HAP-1 (cell line): ENCODE measurements at regions not wholly inside any gene's neighbourhood (a gene's known extent, or its start where the extent isn't known, plus 50 kb on each side); places are given as distances from the start of the nearest gene placed in this dataset.

Experiments used
- DNase-seq, 2 experiments: peaks; one replicate each; pipeline ENCODE4 v3.0.0-alpha.2; 2016 to 2020; ENCODE audit warnings: low spot score in 2 of 2
- H3K27me3 ChIP-seq: fragments of 250-450 bp; sonication (Bioruptor Pico); 2 replicates; pipeline ENCODE4 v1.5.1; 2020; ENCODE audit warnings: low read depth, mild to moderate bottlenecking, moderate library complexity
- H3K36me3 ChIP-seq: fragments of 250-450 bp; sonication (Bioruptor Pico); replicated peaks from 2 replicates; pipeline ENCODE4 v1.5.1; 2020; ENCODE audit warnings: mild to moderate bottlenecking
- H3K4me1 ChIP-seq: fragments of 250-450 bp; sonication (Bioruptor Pico); 2 replicates; pipeline ENCODE4 v1.5.1; 2020; ENCODE audit warnings: mild to moderate bottlenecking
- H3K4me3 ChIP-seq: fragments of 250-450 bp; sonication (Bioruptor Pico); 2 replicates; pipeline ENCODE4 v1.5.1; 2020; ENCODE audit warnings: mild to moderate bottlenecking, moderate library complexity
- H3K9me3 ChIP-seq: fragments of 250-450 bp; sonication (Bioruptor Pico); 2 replicates; pipeline ENCODE4 v1.5.1; 2020; ENCODE audit warnings: mild to moderate bottlenecking, moderate library complexity
- in situ Hi-C: fragments of 300-500 bp; cut with MboI; formaldehyde crosslinking; loops from 3 replicates; pipeline ENCODE4 v1.14.3; 2020; ENCODE audit warnings: low sequenced_read_pairs, inconsistent platforms, mixed read lengths

DNA sequence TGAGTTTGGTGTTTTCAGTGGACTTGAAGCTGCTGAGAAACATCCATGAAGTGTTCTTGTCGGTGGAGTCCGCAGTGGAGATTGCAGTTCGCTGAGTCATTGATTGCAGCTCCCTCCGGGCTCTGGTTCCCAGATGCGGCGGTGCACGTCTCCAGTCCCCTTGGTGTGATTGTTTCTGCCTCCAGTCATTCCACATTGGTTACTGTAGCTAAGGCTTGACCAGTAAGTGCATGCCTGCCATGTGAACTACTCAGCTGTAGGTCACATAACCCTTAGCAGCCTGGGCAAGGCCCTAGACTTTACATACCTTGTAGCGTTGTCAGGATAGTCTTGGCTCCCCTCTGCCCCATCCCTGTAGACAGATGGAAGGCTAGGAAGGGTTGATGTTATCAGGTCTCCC lies 53.8 kb upstream of the CLCN4 start:
- no peaks in the 10 kb centered on the region for H3K9me3 ChIP-seq
- H3K36me3 ChIP-seq: no peaks in the 10 kb centered on the region
- in situ Hi-C loops: loop anchor here (25.0 kb wide), 2 partner anchors 216 to 391 kb away; no protein-coding TSS in a partner anchor

DNA sequence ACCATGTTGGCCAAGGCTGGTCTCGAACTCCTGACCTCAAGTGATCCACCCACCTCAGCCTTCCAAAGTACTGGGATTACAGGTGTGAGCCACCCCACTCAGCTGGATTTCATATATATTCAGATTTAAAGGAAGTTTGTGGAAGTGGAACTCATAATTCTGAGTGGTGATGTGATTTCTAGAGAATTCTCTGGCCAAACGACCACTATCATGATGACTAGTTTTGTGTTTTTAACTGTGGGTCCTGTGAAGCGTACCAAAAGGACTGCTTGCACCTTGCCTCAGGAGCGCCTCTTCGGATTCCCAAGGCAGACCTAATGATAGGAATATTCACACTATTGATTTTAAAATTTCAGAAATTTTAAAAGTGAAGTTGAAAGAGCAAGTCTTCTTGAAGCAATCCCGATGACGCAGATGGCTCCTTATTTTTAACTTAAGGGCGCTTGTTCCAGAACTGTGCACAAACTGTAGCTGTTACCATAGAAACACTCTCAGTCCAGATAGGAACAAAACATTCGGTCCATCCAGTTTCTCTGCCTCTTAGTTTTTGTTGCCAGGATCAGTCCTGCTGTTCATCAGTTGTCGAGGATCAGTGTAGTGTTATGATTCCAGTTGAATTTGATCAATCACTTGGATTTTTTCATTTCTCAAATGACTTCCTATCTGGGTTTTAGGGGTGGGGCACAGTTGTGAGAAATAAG lies 51.7 kb upstream of the CLCN4 start:
- no peak for DNase-seq
- no peaks in the 10 kb centered on the region for H3K9me3 ChIP-seq
- H3K36me3 ChIP-seq: no peaks in the 10 kb centered on the region
- H3K4me1 ChIP-seq: no peaks in the 10 kb centered on the region
- in situ Hi-C loops: loop anchor here (25.0 kb wide), 2 partner anchors 218 to 393 kb away; no protein-coding TSS in a partner anchor
- H3K4me3 ChIP-seq: no peak overlapping the region
- H3K27me3 ChIP-seq: no peaks in the 10 kb centered on the region

More for the DNA sequence above, 53.8 kb upstream of the CLCN4 start:
- Histone ChIP-seq H3K4me3 (no peak overlapping the region), H3K4me1 (no peaks in the 10 kb centered on the region), H3K27me3 (no peaks in the 10 kb centered on the region)
- DNase-seq: no peak

DNA sequence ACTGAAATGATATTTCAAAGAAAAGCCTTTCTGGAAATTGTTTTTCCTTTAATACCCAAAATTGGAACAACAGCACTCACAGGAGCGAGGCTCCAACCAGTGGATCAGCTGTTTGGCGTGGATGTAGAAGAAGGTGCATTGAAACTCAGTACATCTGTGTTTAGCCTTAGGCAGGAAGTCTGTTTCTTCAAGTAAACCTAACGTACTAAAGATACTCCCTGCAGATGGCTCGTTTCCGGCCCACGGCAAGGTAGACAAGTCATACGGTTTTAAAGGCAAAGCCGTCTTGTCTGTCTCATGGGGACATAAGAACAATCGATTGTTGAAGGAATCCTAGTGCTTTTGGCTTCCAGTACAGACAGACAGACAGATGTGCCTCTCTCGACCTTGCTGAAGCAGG lies 50.0 kb upstream of the CLCN4 start:
- in situ Hi-C loops: loop anchor here (25.0 kb wide), 2 partner anchors 220 to 395 kb away; no protein-coding TSS in a partner anchor
- no peaks in the 10 kb centered on the region for H3K9me3 ChIP-seq
- no peak for DNase-seq
- H3K36me3 ChIP-seq: no peaks in the 10 kb centered on the region
- H3K4me1 ChIP-seq: no peaks in the 10 kb centered on the region
- H3K4me3 ChIP-seq: no peak overlapping the region
- H3K27me3 ChIP-seq: no peaks in the 10 kb centered on the region
